ENCODE measurements at regions not wholly inside any gene's neighbourhood (a gene's known extent, or its start where the extent isn't known, plus 50 kb on each side); places are given as distances from the start of the nearest gene placed in this dataset.

DNA sequence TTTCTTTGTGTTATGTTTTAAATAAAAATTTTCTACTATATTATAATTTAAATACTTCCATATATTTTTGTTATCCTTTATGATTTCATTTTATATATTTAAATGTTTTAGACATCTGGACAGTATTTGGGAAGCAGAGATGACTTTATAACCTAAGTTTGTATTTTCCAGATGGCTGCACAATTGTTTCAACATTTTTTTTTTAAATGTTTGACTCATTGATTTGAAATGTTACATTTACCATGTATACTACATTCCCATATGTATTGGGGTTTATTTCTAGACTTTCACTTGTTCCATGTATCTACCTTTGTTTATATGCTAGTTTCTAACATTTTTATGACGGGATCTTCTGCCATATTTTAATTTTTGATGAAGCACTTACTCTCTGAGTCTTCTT is 766.5 kb downstream of the METTL15 start:
- TF ChIP-seq, protein P1, sequence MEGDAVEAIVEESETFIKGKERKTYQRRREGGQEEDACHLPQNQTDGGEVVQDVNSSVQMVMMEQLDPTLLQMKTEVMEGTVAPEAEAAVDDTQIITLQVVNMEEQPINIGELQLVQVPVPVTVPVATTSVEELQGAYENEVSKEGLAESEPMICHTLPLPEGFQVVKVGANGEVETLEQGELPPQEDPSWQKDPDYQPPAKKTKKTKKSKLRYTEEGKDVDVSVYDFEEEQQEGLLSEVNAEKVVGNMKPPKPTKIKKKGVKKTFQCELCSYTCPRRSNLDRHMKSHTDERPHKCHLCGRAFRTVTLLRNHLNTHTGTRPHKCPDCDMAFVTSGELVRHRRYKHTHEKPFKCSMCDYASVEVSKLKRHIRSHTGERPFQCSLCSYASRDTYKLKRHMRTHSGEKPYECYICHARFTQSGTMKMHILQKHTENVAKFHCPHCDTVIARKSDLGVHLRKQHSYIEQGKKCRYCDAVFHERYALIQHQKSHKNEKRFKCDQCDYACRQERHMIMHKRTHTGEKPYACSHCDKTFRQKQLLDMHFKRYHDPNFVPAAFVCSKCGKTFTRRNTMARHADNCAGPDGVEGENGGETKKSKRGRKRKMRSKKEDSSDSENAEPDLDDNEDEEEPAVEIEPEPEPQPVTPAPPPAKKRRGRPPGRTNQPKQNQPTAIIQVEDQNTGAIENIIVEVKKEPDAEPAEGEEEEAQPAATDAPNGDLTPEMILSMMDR (IDR thresholded peaks at IDR 0.05; ENCODE audit: insufficient read depth, low read length, poor library complexity, severe bottlenecking): no peak
- no peak for TF ChIP-seq EZH2phosphoT487 (conservative IDR thresholded peaks at IDR 0.05; ENCODE audit: low read length)

Data from SU-DHL-6 (cell line).